Mucosa of descending colon (tissue), 3 donors: ENCODE measurements at regions not wholly inside any gene's neighbourhood (a gene's known extent, or its start where the extent isn't known, plus 50 kb on each side); places are given as distances from the start of the nearest gene placed in this dataset.

Source experiments
- ATAC-seq: fragments of 200-7000 bp; cut with Tn5 transposase; one replicate; pipeline ENCODE4 v1.9.1; 2020; ENCODE audit warnings: mild to moderate bottlenecking, moderate library complexity
- DNase-seq, 3 donors: peaks; one replicate each; pipeline ENCODE4 v3.0.0-alpha.2; 2020
- H3K36me3 ChIP-seq: fragments of 200-600 bp; one replicate; pipeline ENCODE4 v1.8.0; 2021; ENCODE audit warnings: low read depth, mild to moderate bottlenecking
- H3K4me1 ChIP-seq: fragments of 200-600 bp; one replicate; pipeline ENCODE4 v1.8.0; 2021; ENCODE audit warnings: low read depth, mild to moderate bottlenecking
- H3K4me3 ChIP-seq: fragments of 200-600 bp; one replicate; pipeline ENCODE4 v1.8.0; 2021; ENCODE audit warnings: mild to moderate bottlenecking
- H3K9me3 ChIP-seq: fragments of 200-600 bp; one replicate; pipeline ENCODE4 v1.8.0; 2021; ENCODE audit warnings: mild to moderate bottlenecking
- CTCF ChIP-seq: fragments of 200-600 bp; IDR thresholded peaks from one replicate; pipeline ENCODE4 v1.8.0; 2022; ENCODE audit warnings: antibody characterized with exemption, mild to moderate bottlenecking
- intact Hi-C, 2 donors: fragments of 100-400 bp; cut with DNase I in 1 of 2; cut with micrococcal nuclease in 1 of 2; formaldehyde crosslinking; loops; one replicate each; pipeline versions ENCODE4 v1.11.0 to v1.11.1; 2022; cut with DNase I, micrococcal nuclease
- donor health status: DM: no; HTN: no; CAD: no; lungs with moderate emphysema.
- donor health status: DM: no; HTN: no; CAD: no.
- donor health status: DM: no; HTN: yes; CAD: no.

- intact Hi-C loops: no loop called here
- Histone ChIP-seq H3K4me3 (no peak overlapping the region), H3K9me3 (no peaks in the 10 kb centered on the region), H3K4me1 (no peaks in the 10 kb centered on the region), H3K36me3 (no peaks in the 10 kb centered on the region)
- TF ChIP-seq CTCF: no peak
- no peak for ATAC-seq
- DNase-seq: no peak
Observed at GRCh38 chr1:187046293-187046692, 217.5 kb downstream of the PLA2G4A start.

- ATAC-seq: no peak
- no peak for TF ChIP-seq CTCF
- DNase-seq: no peak
- Histone ChIP-seq H3K36me3 (no peaks in the 10 kb centered on the region), H3K4me3 (no peak overlapping the region), H3K9me3 (no peaks in the 10 kb centered on the region), H3K4me1 (no peaks in the 10 kb centered on the region)
- intact Hi-C loops: no loop called here
Observed at GRCh38 chr1:187047298-187047697, 218.5 kb downstream of the PLA2G4A start.

- no peak for TF ChIP-seq CTCF
- no peaks in the 10 kb centered on the region for H3K4me1 ChIP-seq
- intact Hi-C loops: no loop called here
- peak in 1 of 3 donors; percentile 7 for DNase-seq
- no peaks in the 10 kb centered on the region for H3K9me3 ChIP-seq
- ATAC-seq: no peak
- H3K36me3 ChIP-seq: no peaks in the 10 kb centered on the region
- H3K4me3 ChIP-seq: no peak overlapping the region
Observed at GRCh38 chr1:187051618-187052232, 223.0 kb downstream of the PLA2G4A start.

- Histone ChIP-seq H3K9me3 (no peaks in the 10 kb centered on the region), H3K4me1 (no peaks in the 10 kb centered on the region), H3K36me3 (no peaks in the 10 kb centered on the region), H3K4me3 (no peak overlapping the region)
- DNase-seq: no peak
- intact Hi-C loops: no loop called here
- no peak for ATAC-seq
- TF ChIP-seq CTCF: no peak
Observed at GRCh38 chr1:187053876-187054275, 225.1 kb downstream of the PLA2G4A start.

GRCh38 chr1:187054862-187055757, 226.4 kb downstream of the PLA2G4A start:
- Histone ChIP-seq H3K9me3 (no peaks in the 10 kb centered on the region), H3K4me3 (no peak overlapping the region), H3K36me3 (no peaks in the 10 kb centered on the region), H3K4me1 (no peaks in the 10 kb centered on the region)
- no peak for TF ChIP-seq CTCF
- intact Hi-C loops: no loop called here
- DNase-seq: no peak
- ATAC-seq: no peak
